ENCODE measurements at regions not wholly inside any gene's neighbourhood (a gene's known extent, or its start where the extent isn't known, plus 50 kb on each side); places are given as distances from the start of the nearest gene placed in this dataset.

DNA sequence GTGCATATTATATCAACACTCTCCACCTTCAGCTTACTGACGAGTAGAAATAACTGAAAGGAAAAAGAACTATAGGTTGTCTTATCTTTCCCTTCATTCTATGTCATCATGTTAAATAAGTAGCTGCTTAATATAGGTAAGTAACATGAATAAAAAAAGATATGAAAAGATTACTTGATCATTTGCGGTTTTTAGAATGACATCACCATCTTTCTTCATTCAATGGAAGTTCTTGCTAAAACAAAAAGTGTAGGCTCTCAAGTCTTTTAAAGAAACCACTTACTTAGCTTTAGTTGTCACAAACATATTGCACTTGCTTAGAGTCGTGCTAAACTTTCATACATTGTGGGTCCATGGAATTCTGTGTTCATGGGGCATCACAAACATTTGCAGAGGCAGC lies 331.1 kb upstream of the DEPDC1 start:
- H3K9ac ChIP-seq (ENCODE audit: low read length): no peak overlapping the region
- no peak overlapping the region for H3K4me3 ChIP-seq (ENCODE audit: low read length)
- no peak overlapping the region for H3K4me2 ChIP-seq (ENCODE audit: low read depth, low read length)
- no peaks in the 10 kb centered on the region for H4K20me1 ChIP-seq (ENCODE audit: insufficient read depth, low read length)
- no peak for DNase-seq
- no peaks in the 10 kb centered on the region for H3K4me1 ChIP-seq (ENCODE audit: low read length)
- no peaks in the 10 kb centered on the region for H3K9me3 ChIP-seq (replicated peaks; ENCODE audit: insufficient read depth, low read length)
- H3K27ac ChIP-seq (ENCODE audit: low read length): no peak overlapping the region
- no peaks in the 10 kb centered on the region for H3K36me3 ChIP-seq (replicated peaks; ENCODE audit: insufficient read depth, low read length)
- no peaks in the 10 kb centered on the region for H3F3A ChIP-seq (ENCODE audit: insufficient read depth, low read length)
- H3K79me2 ChIP-seq (ENCODE audit: low read length): no peaks in the 10 kb centered on the region
- TF ChIP-seq, protein P1, sequence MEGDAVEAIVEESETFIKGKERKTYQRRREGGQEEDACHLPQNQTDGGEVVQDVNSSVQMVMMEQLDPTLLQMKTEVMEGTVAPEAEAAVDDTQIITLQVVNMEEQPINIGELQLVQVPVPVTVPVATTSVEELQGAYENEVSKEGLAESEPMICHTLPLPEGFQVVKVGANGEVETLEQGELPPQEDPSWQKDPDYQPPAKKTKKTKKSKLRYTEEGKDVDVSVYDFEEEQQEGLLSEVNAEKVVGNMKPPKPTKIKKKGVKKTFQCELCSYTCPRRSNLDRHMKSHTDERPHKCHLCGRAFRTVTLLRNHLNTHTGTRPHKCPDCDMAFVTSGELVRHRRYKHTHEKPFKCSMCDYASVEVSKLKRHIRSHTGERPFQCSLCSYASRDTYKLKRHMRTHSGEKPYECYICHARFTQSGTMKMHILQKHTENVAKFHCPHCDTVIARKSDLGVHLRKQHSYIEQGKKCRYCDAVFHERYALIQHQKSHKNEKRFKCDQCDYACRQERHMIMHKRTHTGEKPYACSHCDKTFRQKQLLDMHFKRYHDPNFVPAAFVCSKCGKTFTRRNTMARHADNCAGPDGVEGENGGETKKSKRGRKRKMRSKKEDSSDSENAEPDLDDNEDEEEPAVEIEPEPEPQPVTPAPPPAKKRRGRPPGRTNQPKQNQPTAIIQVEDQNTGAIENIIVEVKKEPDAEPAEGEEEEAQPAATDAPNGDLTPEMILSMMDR (IDR thresholded peaks at IDR 0.05; ENCODE audit: low read length): no peak
- TF ChIP-seq EZH2phosphoT487 (IDR thresholded peaks at IDR 0.05; ENCODE audit: low read length): no peak
- TF ChIP-seq EZH2 (optimal IDR thresholded peaks at IDR 0.05; ENCODE audit: low read depth, low read length): no peak
- H2AFZ ChIP-seq (ENCODE audit: low read length): no peak overlapping the region
- no peaks in the 10 kb centered on the region for H3K27me3 ChIP-seq (replicated peaks; ENCODE audit: insufficient read depth, low read length)
- no peaks in the 10 kb centered on the region for H3K9me2 ChIP-seq (replicated peaks; ENCODE audit: insufficient read depth, low read length)

DNA sequence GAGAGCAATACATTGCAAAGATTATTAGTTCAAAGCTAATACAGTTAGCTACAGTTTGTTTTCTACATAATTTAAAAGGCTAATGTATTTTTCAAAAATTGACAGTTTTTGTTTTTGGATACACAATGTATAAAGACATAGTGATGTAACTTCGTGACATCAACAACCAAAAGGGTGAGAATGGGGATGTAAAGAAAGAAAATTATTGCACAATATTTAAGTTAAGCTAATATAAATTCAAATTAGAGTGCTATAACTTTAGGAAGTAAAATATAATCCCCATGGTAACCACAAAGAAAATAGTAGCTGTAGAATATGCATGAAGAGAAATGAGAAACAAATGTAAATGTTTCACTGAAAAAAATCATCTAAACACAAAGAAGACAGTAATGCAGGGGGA lies 334.4 kb upstream of the DEPDC1 start:
- no peak for DNase-seq
- TF ChIP-seq, protein P1 (IDR thresholded peaks at IDR 0.05; ENCODE audit: low read length): no peak
- TF ChIP-seq EZH2 (optimal IDR thresholded peaks at IDR 0.05; ENCODE audit: low read depth, low read length): no peak
- no peak for TF ChIP-seq EZH2phosphoT487 (IDR thresholded peaks at IDR 0.05; ENCODE audit: low read length)
- Histone ChIP-seq H3K9ac (ENCODE audit: low read length) (no peak overlapping the region), H3K4me2 (ENCODE audit: low read depth, low read length) (no peak overlapping the region), H3K4me3 (ENCODE audit: low read length) (no peak overlapping the region), H3K27me3 (replicated peaks; ENCODE audit: insufficient read depth, low read length) (no peaks in the 10 kb centered on the region), H3F3A (ENCODE audit: insufficient read depth, low read length) (no peaks in the 10 kb centered on the region), H3K36me3 (replicated peaks; ENCODE audit: insufficient read depth, low read length) (no peaks in the 10 kb centered on the region), H3K9me3 (replicated peaks; ENCODE audit: insufficient read depth, low read length) (no peaks in the 10 kb centered on the region), H3K9me2 (replicated peaks; ENCODE audit: insufficient read depth, low read length) (no peaks in the 10 kb centered on the region), H4K20me1 (ENCODE audit: insufficient read depth, low read length) (no peaks in the 10 kb centered on the region), H3K4me1 (ENCODE audit: low read length) (no peaks in the 10 kb centered on the region), H3K79me2 (ENCODE audit: low read length) (no peaks in the 10 kb centered on the region), H3K27ac (ENCODE audit: low read length) (no peak overlapping the region), H2AFZ (ENCODE audit: low read length) (no peak overlapping the region)

DNA sequence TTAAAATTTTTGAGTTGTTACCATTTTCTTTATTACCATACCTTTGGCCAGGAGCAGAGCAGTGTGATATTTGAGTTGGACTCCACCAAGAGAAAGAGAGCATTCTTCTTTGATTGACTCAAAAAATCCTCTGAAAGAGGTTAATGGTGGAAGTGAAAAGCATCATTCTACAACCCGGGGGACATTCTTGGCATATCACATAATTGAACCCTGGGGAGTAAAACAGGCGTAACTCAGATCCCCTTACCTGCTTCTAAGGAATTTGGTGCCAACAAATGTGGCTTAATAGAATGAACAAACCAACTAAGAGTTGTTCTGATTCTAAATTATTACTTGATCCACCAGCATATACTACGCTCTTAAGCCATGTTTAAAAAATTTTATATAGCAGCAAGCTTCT lies 351.1 kb upstream of the DEPDC1 start:
- no peaks in the 10 kb centered on the region for H4K20me1 ChIP-seq (ENCODE audit: insufficient read depth, low read length)
- no peaks in the 10 kb centered on the region for H3K9me3 ChIP-seq (replicated peaks; ENCODE audit: insufficient read depth, low read length)
- H3K27ac ChIP-seq (ENCODE audit: low read length): no peak overlapping the region
- H3K4me1 ChIP-seq (ENCODE audit: low read length): no peaks in the 10 kb centered on the region
- no peak overlapping the region for H2AFZ ChIP-seq (ENCODE audit: low read length)
- DNase-seq: no peak
- H3K9ac ChIP-seq (ENCODE audit: low read length): no peak overlapping the region
- no peak overlapping the region for H3K4me3 ChIP-seq (ENCODE audit: low read length)
- no peak overlapping the region for H3K4me2 ChIP-seq (ENCODE audit: low read depth, low read length)
- no peaks in the 10 kb centered on the region for H3K9me2 ChIP-seq (replicated peaks; ENCODE audit: insufficient read depth, low read length)
- H3K36me3 ChIP-seq (replicated peaks; ENCODE audit: insufficient read depth, low read length): no peaks in the 10 kb centered on the region
- H3K79me2 ChIP-seq (ENCODE audit: low read length): no peaks in the 10 kb centered on the region
- H3F3A ChIP-seq (ENCODE audit: insufficient read depth, low read length): no peaks in the 10 kb centered on the region
- TF ChIP-seq EZH2 (optimal IDR thresholded peaks at IDR 0.05; ENCODE audit: low read depth, low read length) (no peak), EZH2phosphoT487 (IDR thresholded peaks at IDR 0.05; ENCODE audit: low read length) (no peak)
- TF ChIP-seq, protein P1 (IDR thresholded peaks at IDR 0.05; ENCODE audit: low read length): no peak
- H3K27me3 ChIP-seq (replicated peaks; ENCODE audit: insufficient read depth, low read length): no peaks in the 10 kb centered on the region

Data from MM.1S (cell line).